Skeletal muscle cell (primary cell): ENCODE measurements at regions not wholly inside any gene's neighbourhood (a gene's known extent, or its start where the extent isn't known, plus 50 kb on each side); places are given as distances from the start of the nearest gene placed in this dataset.
A peak's percentile ranks its signal among the peaks of the same experiment; 100 is the strongest.

Experiments
- DNase-seq: peaks from one replicate; pipeline ENCODE4 v3.0.0-alpha.2; 2010; ENCODE audit warnings: low read depth
- H3K4me3 ChIP-seq: 2 replicates; pipeline ENCODE4 v1.5.1; 2011; ENCODE audit warnings: low read depth, mild to moderate bottlenecking, control low read depth, low read length, moderate library complexity

- H3K4me3 ChIP-seq = no peak overlapping the region
- DNase-seq = no peak
These were observed 543.3 kb upstream of the MARCKS start for GRCh38 chr6:113313841-113314240.

- peak; percentile 43 for DNase-seq
- H3K4me3 ChIP-seq = no peak overlapping the region
These were observed 542.0 kb upstream of the MARCKS start for GRCh38 chr6:113315165-113315564.

- DNase-seq = peak; percentile 45
- H3K4me3 ChIP-seq = no peak overlapping the region
These were observed 541.3 kb upstream of the MARCKS start for GRCh38 chr6:113315879-113316278.

GRCh38 chr6:113317442-113317841 is 539.7 kb upstream of the MARCKS start:
- H3K4me3 ChIP-seq = no peak overlapping the region
- no peak for DNase-seq

- DNase-seq = no peak
- H3K4me3 ChIP-seq = no peak overlapping the region
These were observed 539.1 kb upstream of the MARCKS start for GRCh38 chr6:113317891-113318574.

GRCh38 chr6:113318575-113318917 is 538.6 kb upstream of the MARCKS start:
- no peak for DNase-seq
- no peak overlapping the region for H3K4me3 ChIP-seq

- DNase-seq = no peak
- no peak overlapping the region for H3K4me3 ChIP-seq
These were observed 536.5 kb upstream of the MARCKS start for GRCh38 chr6:113320653-113321052.

- DNase-seq = no peak
- H3K4me3 ChIP-seq = no peak overlapping the region
These were observed 530.4 kb upstream of the MARCKS start for GRCh38 chr6:113326781-113327180.

GRCh38 chr6:113328886-113329381 is 528.2 kb upstream of the MARCKS start:
- no peak for DNase-seq
- no peak overlapping the region for H3K4me3 ChIP-seq

- no peak overlapping the region for H3K4me3 ChIP-seq
- DNase-seq = no peak
These were observed 527.1 kb upstream of the MARCKS start for GRCh38 chr6:113329942-113330635.

- no peak for DNase-seq
- H3K4me3 ChIP-seq = no peak overlapping the region
These were observed 526.6 kb upstream of the MARCKS start for GRCh38 chr6:113330636-113330946.

GRCh38 chr6:113331021-113331420 is 526.1 kb upstream of the MARCKS start:
- DNase-seq = no peak
- H3K4me3 ChIP-seq = no peak overlapping the region

GRCh38 chr6:113338644-113339043 is 518.5 kb upstream of the MARCKS start:
- DNase-seq = no peak
- H3K4me3 ChIP-seq = no peak overlapping the region

- no peak overlapping the region for H3K4me3 ChIP-seq
- no peak for DNase-seq
These were observed 517.9 kb upstream of the MARCKS start for GRCh38 chr6:113339209-113339608.

GRCh38 chr6:113340371-113340770 is 516.8 kb upstream of the MARCKS start:
- no peak for DNase-seq
- H3K4me3 ChIP-seq = no peak overlapping the region

- DNase-seq = no peak
- no peak overlapping the region for H3K4me3 ChIP-seq
These were observed 513.2 kb upstream of the MARCKS start for GRCh38 chr6:113343940-113344339.

- DNase-seq = no peak
- H3K4me3 ChIP-seq = no peak overlapping the region
These were observed 512.2 kb upstream of the MARCKS start for GRCh38 chr6:113344969-113345368.

- DNase-seq = peak; percentile 40
- H3K4me3 ChIP-seq = no peak overlapping the region
These were observed 509.7 kb upstream of the MARCKS start for GRCh38 chr6:113347436-113347835.

GRCh38 chr6:113350461-113350860 is 506.7 kb upstream of the MARCKS start:
- no peak for DNase-seq

GRCh38 chr6:113351173-113351834 is 505.8 kb upstream of the MARCKS start:
- peak; percentile 56 for DNase-seq

More at GRCh38 chr6:113350461-113350860, 506.7 kb upstream of the MARCKS start:
- no peak overlapping the region for H3K4me3 ChIP-seq

More at GRCh38 chr6:113351173-113351834, 505.8 kb upstream of the MARCKS start:
- H3K4me3 ChIP-seq = no peak overlapping the region
